H1 (cell line): ENCODE measurements at regions not wholly inside any gene's neighbourhood (a gene's known extent, or its start where the extent isn't known, plus 50 kb on each side); places are given as distances from the start of the nearest gene placed in this dataset.

Source experiments
- CHD1 ChIP-seq: IDR thresholded peaks from 2 replicates; pipeline ENCODE4 v1.6.1; 2012; ENCODE audit warnings: low read depth, low read length, improper control_type of control experiment
- MAFK ChIP-seq: IDR thresholded peaks from 2 replicates; pipeline ENCODE4 v1.6.1; 2012; ENCODE audit warnings: low read depth, mild to moderate bottlenecking, improper control_type of control experiment, low read length

GRCh38 chr2:154599189-154599588 is 99.3 kb upstream of the KCNJ3 start (continued):
- TF ChIP-seq CHD1 (no peak), MAFK (no peak)
